Bronchial epithelial cell (primary cell): ENCODE measurements at regions not wholly inside any gene's neighbourhood (a gene's known extent, or its start where the extent isn't known, plus 50 kb on each side); places are given as distances from the start of the nearest gene placed in this dataset.
A peak's percentile ranks its signal among the peaks of the same experiment; 100 is the strongest.

Experiments
- DNase-seq: peaks from one replicate; pipeline ENCODE4 v3.0.0-alpha.2; 2010; ENCODE audit warnings: low read depth
- FAIRE-seq: peaks from 2 replicates; lab custom pipeline; 2011; peaks lifted over from hg19 to GRCh38; lab: Jason Lieb, UNC
- H3K27me3 ChIP-seq: 2 replicates; pipeline ENCODE4 v1.5.1; 2011; ENCODE audit warnings: low read length; ENCODE audit not compliant: control insufficient read depth, insufficient read depth
- H3K36me3 ChIP-seq: 2 replicates; pipeline ENCODE4 v1.5.1; 2011; ENCODE audit warnings: low read length; ENCODE audit not compliant: control insufficient read depth, insufficient read depth
- H3K4me3 ChIP-seq: 2 replicates; pipeline ENCODE4 v1.5.1; 2011; ENCODE audit warnings: mild to moderate bottlenecking, low read depth, low read length, control low read depth
- CTCF ChIP-seq: IDR thresholded peaks from 2 replicates; pipeline ENCODE4 v1.5.1; 2011; ENCODE audit warnings: mild to moderate bottlenecking, moderate library complexity, low read length, control low read depth, inconsistent platforms; ENCODE audit not compliant: insufficient read depth, severe bottlenecking

DNA sequence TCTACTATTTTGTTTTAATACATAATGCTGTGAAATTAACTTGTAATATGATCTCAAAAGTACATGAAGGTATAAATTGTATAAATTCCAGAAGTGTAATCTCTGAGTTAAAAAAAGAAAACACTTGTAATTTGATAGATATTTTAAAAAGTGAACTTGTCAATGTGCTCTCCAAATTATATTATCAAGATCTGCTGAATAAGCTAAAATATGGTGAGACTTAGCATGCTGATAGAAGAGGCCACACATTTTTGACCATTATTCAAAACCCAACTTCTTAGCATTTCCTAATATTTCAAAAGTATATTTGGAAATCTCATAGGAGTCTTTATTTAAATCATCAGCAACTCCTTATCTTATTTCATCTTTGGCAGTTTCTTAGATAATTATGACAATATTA lies 657.1 kb upstream of the BOD1L1 start:
- no peaks in the 10 kb centered on the region for H3K27me3 ChIP-seq
- no peaks in the 10 kb centered on the region for H3K36me3 ChIP-seq
- no peak for FAIRE-seq
- DNase-seq: no peak
- no peak overlapping the region for H3K4me3 ChIP-seq
- no peak for TF ChIP-seq CTCF

DNA sequence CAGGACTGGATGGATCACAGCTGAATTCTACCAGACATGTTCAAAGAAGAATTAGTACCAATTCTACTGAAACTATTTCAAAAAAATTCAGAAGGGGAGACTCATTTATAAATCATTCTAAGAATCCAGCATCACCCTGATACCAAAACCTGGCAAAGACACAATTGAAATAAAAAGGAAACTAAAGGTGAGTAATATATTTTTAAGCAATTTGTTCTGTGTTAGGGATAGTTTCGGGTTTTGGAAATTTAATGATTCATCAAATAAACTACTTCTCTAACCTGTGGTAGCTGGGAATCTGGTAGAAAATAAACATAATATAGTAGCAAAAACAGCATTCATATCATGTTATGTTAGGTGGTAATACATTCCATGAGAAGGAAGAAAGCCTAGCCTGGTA lies 662.2 kb upstream of the BOD1L1 start:
- FAIRE-seq: no peak
- Histone ChIP-seq H3K27me3 (no peaks in the 10 kb centered on the region), H3K36me3 (no peaks in the 10 kb centered on the region), H3K4me3 (no peak overlapping the region)
- DNase-seq: peak; percentile 64
- no peak for TF ChIP-seq CTCF

GRCh38 chr4:14293582-14293981 lies 666.1 kb upstream of the BOD1L1 start:
- no peak for FAIRE-seq
- no peak for TF ChIP-seq CTCF

GRCh38 chr4:14294611-14295010 lies 667.1 kb upstream of the BOD1L1 start:
- no peaks in the 10 kb centered on the region for H3K27me3 ChIP-seq
- no peak for FAIRE-seq
- no peaks in the 10 kb centered on the region for H3K36me3 ChIP-seq
- no peak for DNase-seq
- no peak overlapping the region for H3K4me3 ChIP-seq
- TF ChIP-seq CTCF: no peak

More at GRCh38 chr4:14293582-14293981, 666.1 kb upstream of the BOD1L1 start:
- H3K27me3 ChIP-seq: no peaks in the 10 kb centered on the region
- DNase-seq: no peak
- no peaks in the 10 kb centered on the region for H3K36me3 ChIP-seq
- no peak overlapping the region for H3K4me3 ChIP-seq

DNA sequence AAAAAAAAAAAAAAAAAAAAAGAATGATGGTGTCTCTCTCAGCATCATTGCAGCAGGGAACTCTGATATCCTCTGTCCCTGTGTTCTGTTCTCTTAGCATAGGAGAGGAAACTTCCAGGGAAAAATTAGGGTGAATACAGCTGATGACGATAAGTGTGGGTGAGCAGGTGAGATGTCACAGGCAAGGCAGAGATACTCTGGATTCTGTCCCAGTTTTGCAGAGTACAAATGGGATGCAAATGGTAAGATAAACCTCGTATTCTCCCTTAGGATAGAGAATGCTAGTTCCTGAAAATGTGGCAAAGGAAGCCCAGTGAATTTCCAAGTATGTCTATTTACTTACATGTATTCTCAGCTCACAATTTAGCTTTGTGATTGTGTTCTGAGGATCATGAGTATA lies 671.6 kb upstream of the BOD1L1 start:
- FAIRE-seq (no peak), DNase-seq (no peak)
- no peak for TF ChIP-seq CTCF
- Histone ChIP-seq H3K27me3 (no peaks in the 10 kb centered on the region), H3K36me3 (no peaks in the 10 kb centered on the region), H3K4me3 (no peak overlapping the region)

GRCh38 chr4:14302021-14302420 lies 674.5 kb upstream of the BOD1L1 start:
- no peaks in the 10 kb centered on the region for H3K36me3 ChIP-seq
- FAIRE-seq (no peak), DNase-seq (no peak)
- H3K4me3 ChIP-seq: no peak overlapping the region
- no peaks in the 10 kb centered on the region for H3K27me3 ChIP-seq
- no peak for TF ChIP-seq CTCF
